K562 (cell line): ENCODE measurements at regions not wholly inside any gene's neighbourhood (a gene's known extent, or its start where the extent isn't known, plus 50 kb on each side); places are given as distances from the start of the nearest gene placed in this dataset.

ENCODE experiments used
- COPS2 ChIP-seq: fragments of 450-650 bp; conservative IDR thresholded peaks from 2 replicates; pipeline ENCODE4 v1.6.1; 2016; ENCODE audit warnings: mild to moderate bottlenecking, moderate library complexity
- ELF4 ChIP-seq: fragments of 450-650 bp; formaldehyde crosslinking; IDR thresholded peaks from 2 replicates; pipeline ENCODE4 v1.4.0; 2022; ENCODE audit warnings: missing genetic modification characterization
- HOXB6 ChIP-seq: fragments of 250-450 bp; sonication (Bioruptor Pico); IDR thresholded peaks from 2 replicates; pipeline ENCODE4 v1.5.1; 2022; ENCODE audit warnings: mild to moderate bottlenecking, borderline replicate concordance
- POLR3A ChIP-seq: IDR thresholded peaks from 2 replicates; pipeline ENCODE4 v1.6.1; 2011; ENCODE audit warnings: borderline replicate concordance, mild to moderate bottlenecking, moderate library complexity; ENCODE audit not compliant: insufficient read length, insufficient read depth; ENCODE audit errors: extremely low read depth
- RBM22 ChIP-seq: fragments of 200-400 bp; formaldehyde crosslinking; IDR thresholded peaks from 2 replicates; pipeline ENCODE4 v1.6.1; 2018; ENCODE audit warnings: low read length, low read depth; ENCODE audit not compliant: poor library complexity, severe bottlenecking
- SMARCB1 ChIP-seq: IDR thresholded peaks from 2 replicates; pipeline ENCODE4 v1.6.1; 2011; ENCODE audit warnings: improper control_type of control experiment, low read depth; ENCODE audit not compliant: insufficient read length
- ZNF407 ChIP-seq: fragments of 450-650 bp; IDR thresholded peaks from 2 replicates; pipeline ENCODE4 v1.6.1; 2016; ENCODE audit warnings: low read depth
- TF ChIP-seq, protein P1 (sequence below): fragments of 250-450 bp; sonication (Bioruptor Pico); IDR thresholded peaks from 2 replicates; pipeline ENCODE4 v1.8.0; 2022; ENCODE audit warnings: inconsistent platforms, mild to moderate bottlenecking, moderate library complexity, borderline replicate concordance

DNA sequence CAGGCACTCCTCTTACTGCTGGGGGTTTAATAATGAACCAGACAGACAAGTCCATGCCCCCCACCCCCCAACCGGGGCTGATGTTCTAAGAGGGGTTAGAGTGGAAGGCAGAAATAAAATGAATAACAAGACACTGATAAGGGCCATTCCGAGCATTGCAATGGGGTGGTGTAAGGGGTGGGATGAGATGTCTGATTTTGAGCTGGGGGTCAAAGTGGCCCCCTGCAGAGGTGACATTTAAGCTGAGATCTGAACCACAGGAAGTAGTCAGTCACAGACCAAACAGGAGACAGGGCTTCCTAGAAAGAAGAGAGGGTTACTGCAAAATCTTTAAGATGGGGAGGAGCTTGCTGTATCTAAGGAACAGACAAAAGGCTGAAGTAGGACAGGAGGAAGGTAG, 180.6 kb upstream of the SH3BP4 start (continued):
- TF ChIP-seq HOXB6 (CRISPR knock-in tag) (no peak), POLR3A (no peak), RBM22 (no peak), ELF4 (CRISPR knock-in tag) (no peak), ZNF407 (no peak), SMARCB1 (no peak), COPS2 (no peak)
- TF ChIP-seq, protein P1, sequence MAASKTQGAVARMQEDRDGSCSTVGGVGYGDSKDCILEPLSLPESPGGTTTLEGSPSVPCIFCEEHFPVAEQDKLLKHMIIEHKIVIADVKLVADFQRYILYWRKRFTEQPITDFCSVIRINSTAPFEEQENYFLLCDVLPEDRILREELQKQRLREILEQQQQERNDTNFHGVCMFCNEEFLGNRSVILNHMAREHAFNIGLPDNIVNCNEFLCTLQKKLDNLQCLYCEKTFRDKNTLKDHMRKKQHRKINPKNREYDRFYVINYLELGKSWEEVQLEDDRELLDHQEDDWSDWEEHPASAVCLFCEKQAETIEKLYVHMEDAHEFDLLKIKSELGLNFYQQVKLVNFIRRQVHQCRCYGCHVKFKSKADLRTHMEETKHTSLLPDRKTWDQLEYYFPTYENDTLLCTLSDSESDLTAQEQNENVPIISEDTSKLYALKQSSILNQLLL (CRISPR knock-in tag) = no peak
